HEK293 (cell line): ENCODE measurements at regions not wholly inside any gene's neighbourhood (a gene's known extent, or its start where the extent isn't known, plus 50 kb on each side); places are given as distances from the start of the nearest gene placed in this dataset.

ENCODE experiments used
- CTCF ChIA-PET: fragments of 350-600 bp; formaldehyde crosslinking; extraction: SDS; loops from one replicate; lab custom pipeline; 2021; ENCODE audit warnings: antibody characterized with exemption; lab: Yijun Ruan, JAX
- POLR2A ChIA-PET: fragments of 300-600 bp; formaldehyde crosslinking; extraction: SDS; loops from one replicate; lab custom pipeline; 2020; ENCODE audit warnings: antibody characterized with exemption, inconsistent platforms; lab: Yijun Ruan, JAX
- H3K27ac ChIP-seq: fragments of 200-500 bp; sonication (Bioruptor generic); 2 replicates; pipeline ENCODE4 v1.5.1; 2014; ENCODE audit warnings: low read depth, low read length, control low read depth, inconsistent platforms; ENCODE audit errors: extremely low read depth
- H3K36me3 ChIP-seq, 2 experiments: fragments of 200-500 bp in 1 of 2; sonication (Bioruptor generic) in 1 of 2; 1 replicate in 1 of 2; 2 replicates in 1 of 2; pipeline ENCODE4 v1.5.1; 2014 to 2017; ENCODE audit warnings: inconsistent platforms in 2 of 2, low read length in 2 of 2; ENCODE audit not compliant: control insufficient read depth in 2 of 2, insufficient read depth in 1 of 2
- H3K4me1 ChIP-seq: fragments of 200-500 bp; sonication (Bioruptor generic); 2 replicates; pipeline ENCODE4 v1.5.1; 2014; ENCODE audit warnings: mild to moderate bottlenecking, low read length, inconsistent platforms; ENCODE audit not compliant: control insufficient read depth, insufficient read depth
- H3K4me3 ChIP-seq: 2 replicates; pipeline ENCODE4 v1.5.1; 2011; ENCODE audit warnings: low read depth, mild to moderate bottlenecking, control low read depth, low read length, moderate library complexity
- H3K9me3 ChIP-seq: fragments of 200-500 bp; sonication (Bioruptor generic); 2 replicates; pipeline ENCODE4 v1.5.1; 2014; ENCODE audit warnings: low read depth, low read length, inconsistent platforms; ENCODE audit not compliant: control insufficient read depth, insufficient read depth
- GLI2 ChIP-seq: fragments of 450-650 bp; formaldehyde crosslinking; IDR thresholded peaks from 2 replicates; pipeline ENCODE4; 2017; ENCODE audit warnings: missing biosample characterization, missing genetic modification characterization, low read depth, borderline replicate concordance
- KLF16 ChIP-seq: fragments of 450-650 bp; formaldehyde crosslinking; IDR thresholded peaks from 2 replicates; pipeline ENCODE4 v1.5.1; 2017; ENCODE audit warnings: missing biosample characterization, missing genetic modification characterization
- KLF9 ChIP-seq: fragments of 450-650 bp; formaldehyde crosslinking; IDR thresholded peaks from 2 replicates; pipeline ENCODE4 v1.5.1; 2016; ENCODE audit warnings: missing biosample characterization, missing genetic modification characterization, low read depth
- SCRT1 ChIP-seq: fragments of 450-650 bp; formaldehyde crosslinking; IDR thresholded peaks from 2 replicates; pipeline ENCODE4 v1.5.1; 2016; ENCODE audit warnings: missing biosample characterization, missing genetic modification characterization, borderline replicate concordance
- SCRT2 ChIP-seq: fragments of 450-650 bp; formaldehyde crosslinking; IDR thresholded peaks from 2 replicates; pipeline ENCODE4 v1.5.1; 2016; ENCODE audit warnings: missing biosample characterization, missing genetic modification characterization
- SETDB1 ChIP-seq: IDR thresholded peaks from one replicate; pipeline ENCODE4 v1.6.1; 2017; ENCODE audit warnings: mild to moderate bottlenecking, low read length, moderate library complexity, mixed read lengths; ENCODE audit not compliant: insufficient read length
- TRIM28 ChIP-seq: IDR thresholded peaks from 2 replicates; pipeline ENCODE4 v1.6.1; 2011; ENCODE audit warnings: low read length, control low read depth, borderline replicate concordance
- ZBTB6 ChIP-seq: fragments of 450-650 bp; formaldehyde crosslinking; IDR thresholded peaks from 2 replicates; pipeline ENCODE4 v1.5.1; 2017; ENCODE audit warnings: missing biosample characterization, missing genetic modification characterization
- ZBTB8A ChIP-seq: fragments of 450-650 bp; formaldehyde crosslinking; IDR thresholded peaks from 2 replicates; pipeline ENCODE4 v1.5.1; 2016; ENCODE audit warnings: missing biosample characterization, missing genetic modification characterization
- ZFP37 ChIP-seq: fragments of 450-650 bp; formaldehyde crosslinking; IDR thresholded peaks from 2 replicates; pipeline ENCODE4 v1.5.1; 2016; ENCODE audit warnings: missing biosample characterization, missing genetic modification characterization
- ZFP41 ChIP-seq: fragments of 450-650 bp; formaldehyde crosslinking; IDR thresholded peaks from 2 replicates; pipeline ENCODE4 v1.5.1; 2016; ENCODE audit warnings: missing biosample characterization, missing genetic modification characterization, borderline replicate concordance
- ZNF121 ChIP-seq: fragments of 450-650 bp; formaldehyde crosslinking; IDR thresholded peaks from 2 replicates; pipeline ENCODE4 v1.5.1; 2016; ENCODE audit warnings: missing biosample characterization, missing genetic modification characterization
- ZNF157 ChIP-seq: fragments of 450-650 bp; formaldehyde crosslinking; IDR thresholded peaks from 2 replicates; pipeline ENCODE4 v1.5.1; 2016; ENCODE audit warnings: missing biosample characterization, missing genetic modification characterization
- ZNF19 ChIP-seq: fragments of 450-650 bp; formaldehyde crosslinking; IDR thresholded peaks from 2 replicates; pipeline ENCODE4; 2016; ENCODE audit warnings: missing biosample characterization, missing genetic modification characterization, low read depth
- ZNF239 ChIP-seq: fragments of 450-650 bp; formaldehyde crosslinking; IDR thresholded peaks from 2 replicates; pipeline ENCODE4 v1.5.1; 2016; ENCODE audit warnings: missing biosample characterization, missing genetic modification characterization
- ZNF266 ChIP-seq: fragments of 450-650 bp; formaldehyde crosslinking; IDR thresholded peaks from 2 replicates; pipeline ENCODE4 v1.5.1; 2016; ENCODE audit warnings: missing biosample characterization, missing genetic modification characterization, low read depth
- ZNF335 ChIP-seq: fragments of 450-650 bp; formaldehyde crosslinking; conservative IDR thresholded peaks from 2 replicates; pipeline ENCODE4 v1.5.1; 2016; ENCODE audit warnings: missing biosample characterization, missing genetic modification characterization
- ZNF501 ChIP-seq: fragments of 450-650 bp; formaldehyde crosslinking; IDR thresholded peaks from 2 replicates; pipeline ENCODE4 v1.5.1; 2016; ENCODE audit warnings: missing biosample characterization, missing genetic modification characterization
- ZNF510 ChIP-seq: fragments of 450-650 bp; formaldehyde crosslinking; IDR thresholded peaks from 2 replicates; pipeline ENCODE4 v1.5.1; 2018; ENCODE audit warnings: mild to moderate bottlenecking, missing genetic modification characterization, missing biosample characterization; ENCODE audit not compliant: insufficient replicate concordance
- ZNF560 ChIP-seq: fragments of 450-650 bp; formaldehyde crosslinking; IDR thresholded peaks from 2 replicates; pipeline ENCODE4 v1.5.1; 2017; ENCODE audit warnings: missing biosample characterization, missing genetic modification characterization, borderline replicate concordance
- ZNF626 ChIP-seq: fragments of 450-650 bp; sonication (Bioruptor Pico); formaldehyde crosslinking; IDR thresholded peaks from 2 replicates; pipeline ENCODE4 v1.5.1; 2018; ENCODE audit warnings: missing biosample characterization, missing genetic modification characterization, inconsistent platforms
- ZNF658 ChIP-seq: fragments of 450-650 bp; formaldehyde crosslinking; IDR thresholded peaks from 2 replicates; pipeline ENCODE4; 2016; ENCODE audit warnings: missing biosample characterization, missing genetic modification characterization
- TF ChIP-seq, protein P1 (sequence below): fragments of 450-650 bp; formaldehyde crosslinking; IDR thresholded peaks from 2 replicates; pipeline ENCODE4 v1.5.1; 2016; ENCODE audit warnings: missing biosample characterization, missing genetic modification characterization
- TF ChIP-seq, protein P2 (sequence below): fragments of 450-650 bp; IDR thresholded peaks from 2 replicates; pipeline ENCODE4 v1.5.1; 2018; ENCODE audit warnings: missing biosample characterization, mild to moderate bottlenecking, missing genetic modification characterization
- TF ChIP-seq, protein P3 (sequence below): fragments of 450-650 bp; formaldehyde crosslinking; optimal IDR thresholded peaks from 2 replicates; pipeline ENCODE3; 2016; ENCODE audit warnings: missing biosample characterization, mild to moderate bottlenecking, missing genetic modification characterization
- TF ChIP-seq, protein P4 (sequence below): fragments of 450-650 bp; formaldehyde crosslinking; IDR thresholded peaks from 2 replicates; pipeline ENCODE4 v1.5.1; 2016; ENCODE audit warnings: missing biosample characterization, missing genetic modification characterization

DNA sequence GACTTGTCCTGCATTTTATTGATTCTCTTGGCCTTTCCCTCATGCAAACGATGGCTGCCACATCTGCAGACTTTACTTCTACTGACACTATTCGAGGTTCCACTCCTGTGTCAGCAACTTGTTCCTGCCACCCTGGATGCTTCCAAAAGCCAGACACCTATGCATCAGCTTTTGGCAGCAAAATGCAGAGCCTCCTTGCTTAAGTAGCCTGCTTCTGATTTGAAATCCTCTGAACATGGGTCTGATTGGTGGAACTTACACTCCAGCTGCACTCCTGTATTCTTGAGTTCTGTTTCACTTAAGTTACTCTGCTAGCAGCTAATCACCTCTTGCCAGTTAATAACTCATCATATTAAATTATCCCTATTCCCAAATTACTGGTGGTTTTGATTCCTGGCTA lies 152.1 kb upstream of the FMN2 start:
- POLR2A ChIA-PET, result no interaction called here
- TF ChIP-seq ZNF335 (tag by site-specific recombination) (no peak), ZNF658 (tag by site-specific recombination) (no peak), ZNF560 (tag by site-specific recombination) (no peak), ZNF157 (tag by site-specific recombination) (no peak), KLF9 (tag by site-specific recombination) (no peak)
- TF ChIP-seq, protein P1, sequence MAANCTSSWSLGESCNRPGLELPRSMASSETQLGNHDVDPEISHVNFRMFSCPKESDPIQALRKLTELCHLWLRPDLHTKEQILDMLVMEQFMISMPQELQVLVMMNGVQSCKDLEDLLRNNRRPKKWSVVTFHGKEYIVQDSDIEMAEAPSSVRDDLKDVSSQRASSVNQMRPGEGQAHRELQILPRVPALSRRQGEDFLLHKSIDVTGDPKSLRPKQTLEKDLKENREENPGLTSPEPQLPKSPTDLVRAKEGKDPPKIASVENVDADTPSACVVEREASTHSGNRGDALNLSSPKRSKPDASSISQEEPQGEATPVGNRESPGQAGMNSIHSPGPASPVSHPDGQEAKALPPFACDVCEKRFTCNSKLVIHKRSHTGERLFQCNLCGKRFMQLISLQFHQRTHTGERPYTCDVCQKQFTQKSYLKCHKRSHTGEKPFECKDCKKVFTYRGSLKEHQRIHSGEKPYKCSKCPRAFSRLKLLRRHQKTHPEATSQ (tag by site-specific recombination), result no peak
- TF ChIP-seq, protein P2, sequence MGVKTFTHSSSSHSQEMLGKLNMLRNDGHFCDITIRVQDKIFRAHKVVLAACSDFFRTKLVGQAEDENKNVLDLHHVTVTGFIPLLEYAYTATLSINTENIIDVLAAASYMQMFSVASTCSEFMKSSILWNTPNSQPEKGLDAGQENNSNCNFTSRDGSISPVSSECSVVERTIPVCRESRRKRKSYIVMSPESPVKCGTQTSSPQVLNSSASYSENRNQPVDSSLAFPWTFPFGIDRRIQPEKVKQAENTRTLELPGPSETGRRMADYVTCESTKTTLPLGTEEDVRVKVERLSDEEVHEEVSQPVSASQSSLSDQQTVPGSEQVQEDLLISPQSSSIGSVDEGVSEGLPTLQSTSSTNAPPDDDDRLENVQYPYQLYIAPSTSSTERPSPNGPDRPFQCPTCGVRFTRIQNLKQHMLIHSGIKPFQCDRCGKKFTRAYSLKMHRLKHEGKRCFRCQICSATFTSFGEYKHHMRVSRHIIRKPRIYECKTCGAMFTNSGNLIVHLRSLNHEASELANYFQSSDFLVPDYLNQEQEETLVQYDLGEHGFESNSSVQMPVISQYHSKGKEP (tag by site-specific recombination), result no peak
- H3K9me3 ChIP-seq, result no peaks in the 10 kb centered on the region
- H3K4me3 ChIP-seq, result no peak overlapping the region
- no peak overlapping the region for H3K27ac ChIP-seq
- no peaks in the 10 kb centered on the region for H3K36me3 ChIP-seq
- H3K4me1 ChIP-seq, result no peaks in the 10 kb centered on the region
- CTCF ChIA-PET, result interaction anchor here (0.8 to 3.9 kb wide), 3 partner anchors 8 to 47 kb away, joined by 3 to 51 read pairs (median 3); no protein-coding TSS in a partner anchor

DNA sequence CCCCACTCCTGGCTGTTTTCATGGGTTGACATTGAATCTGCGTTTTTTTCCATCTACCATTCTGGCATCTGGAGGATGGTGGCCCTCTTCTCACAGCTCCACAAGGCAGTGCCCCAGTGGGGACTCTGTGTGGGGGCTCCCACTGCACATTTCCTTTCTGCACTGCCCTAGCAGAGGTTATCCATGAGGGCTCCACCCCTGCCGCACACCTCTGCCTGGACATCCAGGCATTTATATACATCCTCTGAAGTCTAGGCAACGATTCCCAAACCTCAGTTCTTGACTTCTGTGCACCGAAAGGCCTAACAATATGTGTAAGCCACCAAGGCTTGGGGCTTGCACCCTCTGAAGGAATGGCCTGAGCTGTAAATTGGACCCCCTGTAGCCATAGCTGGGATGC lies 147.9 kb upstream of the FMN2 start:
- no peak overlapping the region for H3K27ac ChIP-seq
- H3K36me3 ChIP-seq, result no peaks in the 10 kb centered on the region
- ChIA-PET POLR2A (no interaction called here), CTCF (no interaction called here)
- H3K4me3 ChIP-seq, result no peak overlapping the region
- H3K9me3 ChIP-seq, result no peaks in the 10 kb centered on the region
- TF ChIP-seq TRIM28, result peak; percentile 79; the same call in 1 of the 2 replicates
- no peak for TF ChIP-seq ZNF121
- no peak for TF ChIP-seq ZFP37 (tag by site-specific recombination)
- TF ChIP-seq ZNF501 (tag by site-specific recombination), result no peak
- TF ChIP-seq, protein P3, sequence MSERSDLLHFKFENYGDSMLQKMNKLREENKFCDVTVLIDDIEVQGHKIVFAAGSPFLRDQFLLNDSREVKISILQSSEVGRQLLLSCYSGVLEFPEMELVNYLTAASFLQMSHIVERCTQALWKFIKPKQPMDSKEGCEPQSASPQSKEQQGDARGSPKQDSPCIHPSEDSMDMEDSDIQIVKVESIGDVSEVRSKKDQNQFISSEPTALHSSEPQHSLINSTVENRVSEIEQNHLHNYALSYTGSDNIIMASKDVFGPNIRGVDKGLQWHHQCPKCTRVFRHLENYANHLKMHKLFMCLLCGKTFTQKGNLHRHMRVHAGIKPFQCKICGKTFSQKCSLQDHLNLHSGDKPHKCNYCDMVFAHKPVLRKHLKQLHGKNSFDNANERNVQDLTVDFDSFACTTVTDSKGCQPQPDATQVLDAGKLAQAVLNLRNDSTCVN (tag by site-specific recombination), result no peak
- no peak for TF ChIP-seq ZBTB8A
- TF ChIP-seq ZNF510 (tag by site-specific recombination), result no peak
- TF ChIP-seq ZNF626, result no peak
- peak; percentile 86 for TF ChIP-seq SETDB1
- TF ChIP-seq GLI2 (tag by site-specific recombination), result no peak
- no peak for TF ChIP-seq ZNF19 (tag by site-specific recombination)
- no peaks in the 10 kb centered on the region for H3K4me1 ChIP-seq

GRCh38 chr1:239944666-239945065 lies 147.0 kb upstream of the FMN2 start:
- no peak overlapping the region for H3K4me3 ChIP-seq
- CTCF ChIA-PET, result interaction anchor here (0.6 kb wide), 1 partner anchor 196 kb away, joined by 3 read pairs; no protein-coding TSS in a partner anchor
- POLR2A ChIA-PET, result no interaction called here
- no peaks in the 10 kb centered on the region for H3K4me1 ChIP-seq
- H3K9me3 ChIP-seq, result no peaks in the 10 kb centered on the region
- H3K36me3 ChIP-seq, result no peaks in the 10 kb centered on the region
- H3K27ac ChIP-seq, result no peak overlapping the region
- TF ChIP-seq ZBTB6, result no peak
- TF ChIP-seq SCRT2, result peak; percentile 67
- TF ChIP-seq ZNF239, result no peak
- TF ChIP-seq KLF16 (tag by site-specific recombination), result no peak
- peak; percentile 49; the same call in 1 of the 2 replicates for TF ChIP-seq SCRT1 (tag by site-specific recombination)
- TF ChIP-seq, protein P4, sequence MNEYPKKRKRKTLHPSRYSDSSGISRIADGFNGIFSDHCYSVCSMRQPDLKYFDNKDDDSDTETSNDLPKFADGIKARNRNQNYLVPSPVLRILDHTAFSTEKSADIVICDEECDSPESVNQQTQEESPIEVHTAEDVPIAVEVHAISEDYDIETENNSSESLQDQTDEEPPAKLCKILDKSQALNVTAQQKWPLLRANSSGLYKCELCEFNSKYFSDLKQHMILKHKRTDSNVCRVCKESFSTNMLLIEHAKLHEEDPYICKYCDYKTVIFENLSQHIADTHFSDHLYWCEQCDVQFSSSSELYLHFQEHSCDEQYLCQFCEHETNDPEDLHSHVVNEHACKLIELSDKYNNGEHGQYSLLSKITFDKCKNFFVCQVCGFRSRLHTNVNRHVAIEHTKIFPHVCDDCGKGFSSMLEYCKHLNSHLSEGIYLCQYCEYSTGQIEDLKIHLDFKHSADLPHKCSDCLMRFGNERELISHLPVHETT (tag by site-specific recombination), result no peak
- TF ChIP-seq ZFP41 (tag by site-specific recombination), result no peak
- TF ChIP-seq ZNF266 (tag by site-specific recombination), result no peak
